WTC11 (cell line): ENCODE measurements at regions not wholly inside any gene's neighbourhood (a gene's known extent, or its start where the extent isn't known, plus 50 kb on each side); places are given as distances from the start of the nearest gene placed in this dataset.

Experiments
- ATAC-seq: fragments of 200-7000 bp; cut with Tn5 transposase; 2 replicates; pipeline ENCODE4 v1.10.0; 2021; ENCODE audit warnings: mild to moderate bottlenecking, moderate library complexity
- CTCF ChIA-PET: fragments of 300-600 bp; sonication (Branson Sonifier 250); formaldehyde crosslinking; loops from one replicate; lab custom pipeline; 2021; ENCODE audit warnings: antibody characterized with exemption; lab: Charles Lee
- POLR2A ChIA-PET: fragments of 350-600 bp; sonication (Branson Sonifier 250); formaldehyde crosslinking; loops from one replicate; lab custom pipeline; 2021; ENCODE audit warnings: antibody characterized with exemption; lab: Charles Lee
- DNase-seq: peaks from one replicate; pipeline ENCODE4 v3.0.0; 2021; ENCODE audit warnings: low spot score
- H3K27ac Mint-ChIP-seq: 2 replicates; pipeline ENCODE4 v1.8.0; 2021; ENCODE audit warnings: mixed read lengths
- H3K27me3 Mint-ChIP-seq: 2 replicates; pipeline ENCODE4 v1.8.0; 2021; ENCODE audit warnings: low read depth, mild to moderate bottlenecking, moderate library complexity, mixed read lengths
- H3K36me3 Mint-ChIP-seq: 2 replicates; pipeline ENCODE4 v1.8.0; 2021; ENCODE audit warnings: mixed read lengths
- H3K4me1 Mint-ChIP-seq: 2 replicates; pipeline ENCODE4 v1.8.0; 2022; ENCODE audit warnings: mixed read lengths
- H3K4me3 Mint-ChIP-seq: 2 replicates; pipeline ENCODE4 v1.8.0; 2021; ENCODE audit warnings: mild to moderate bottlenecking, moderate library complexity, mixed read lengths
- H3K9me3 Mint-ChIP-seq: 2 replicates; pipeline ENCODE4 v1.8.0; 2021; ENCODE audit warnings: mixed read lengths
- ARID4B ChIP-seq: sonication (generic); formaldehyde crosslinking; IDR thresholded peaks from 2 replicates; pipeline ENCODE4 v1.8.0; 2023; ENCODE audit warnings: missing genetic modification reagents, mild to moderate bottlenecking, borderline replicate concordance
- ATF2 ChIP-seq: sonication (generic); formaldehyde crosslinking; IDR thresholded peaks from 2 replicates; pipeline ENCODE4 v1.8.1; 2022; ENCODE audit warnings: low read depth, missing genetic modification reagents, borderline replicate concordance
- FOXJ3 ChIP-seq: sonication (generic); formaldehyde crosslinking; IDR thresholded peaks from 2 replicates; pipeline ENCODE4 v1.9.0; 2021; ENCODE audit warnings: missing genetic modification reagents, mild to moderate bottlenecking, borderline replicate concordance
- GRHL2 ChIP-seq: fragments of 250-450 bp; sonication (Bioruptor Pico); IDR thresholded peaks from 2 replicates; pipeline ENCODE4 v1.8.0; 2022; ENCODE audit warnings: mild to moderate bottlenecking, moderate library complexity; ENCODE audit not compliant: insufficient replicate concordance, severe bottlenecking
- MXD4 ChIP-seq: fragments of 250-450 bp; sonication (Bioruptor Pico); IDR thresholded peaks from 2 replicates; pipeline ENCODE4 v1.8.0; 2021; ENCODE audit warnings: mild to moderate bottlenecking, moderate library complexity, borderline replicate concordance
- NFYB ChIP-seq: sonication (generic); formaldehyde crosslinking; conservative IDR thresholded peaks from 2 replicates; pipeline ENCODE4 v1.8.0; 2022; ENCODE audit warnings: low read depth, missing genetic modification reagents
- SP1 ChIP-seq: sonication (generic); formaldehyde crosslinking; conservative IDR thresholded peaks from 2 replicates; pipeline ENCODE4 v1.8.1; 2022; ENCODE audit warnings: missing genetic modification reagents
- TEAD1 ChIP-seq: sonication (generic); formaldehyde crosslinking; IDR thresholded peaks from 2 replicates; pipeline ENCODE4 v1.8.0; 2022; ENCODE audit warnings: mild to moderate bottlenecking, missing genetic modification reagents
- ZMAT4 ChIP-seq: fragments of 250-450 bp; sonication (Bioruptor Pico); IDR thresholded peaks from 2 replicates; pipeline ENCODE4 v1.9.0; 2021; ENCODE audit warnings: mild to moderate bottlenecking
- ZNF396 ChIP-seq: fragments of 250-450 bp; sonication (Bioruptor Pico); IDR thresholded peaks from 2 replicates; pipeline ENCODE4 v1.8.0; 2021; ENCODE audit warnings: mild to moderate bottlenecking, moderate library complexity, borderline replicate concordance
- ZNF512 ChIP-seq: sonication (generic); formaldehyde crosslinking; IDR thresholded peaks from 2 replicates; pipeline ENCODE4 v1.8.1; 2022; ENCODE audit warnings: missing genetic modification reagents, borderline replicate concordance
- ZNF671 ChIP-seq: fragments of 250-450 bp; sonication (Bioruptor Pico); IDR thresholded peaks from 2 replicates; pipeline ENCODE4 v1.8.0; 2021; ENCODE audit warnings: mild to moderate bottlenecking
- TF ChIP-seq, protein P1 (sequence below): fragments of 200-600 bp; IDR thresholded peaks from 2 replicates; pipeline ENCODE4 v1.8.0; 2022; ENCODE audit warnings: antibody characterized with exemption
- TF ChIP-seq, protein P2 (sequence below): sonication (generic); formaldehyde crosslinking; IDR thresholded peaks from 2 replicates; pipeline ENCODE4 v1.8.1; 2023; ENCODE audit warnings: mild to moderate bottlenecking, missing genetic modification reagents, borderline replicate concordance

DNA sequence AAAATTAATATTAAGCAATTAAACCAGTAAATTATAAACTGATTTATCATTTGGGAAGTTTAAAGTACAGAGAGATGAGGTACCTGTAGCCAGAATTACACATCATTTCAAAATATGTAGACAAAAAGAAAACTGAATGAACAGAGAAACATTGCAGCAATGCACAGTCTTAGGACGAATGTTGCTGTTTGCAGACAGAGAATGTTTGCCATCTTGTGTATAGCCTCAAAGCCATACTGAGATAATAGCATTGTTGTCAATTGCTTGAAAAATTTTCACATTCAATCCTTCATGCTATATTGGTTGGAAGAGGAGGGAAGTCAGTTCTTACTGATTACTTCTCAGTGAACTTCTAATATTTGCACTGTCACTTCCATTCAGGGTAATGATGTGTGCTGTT lies 326.2 kb downstream of the PRR16 start:
- H3K4me3 Mint-ChIP-seq, result no peak overlapping the region
- no peak overlapping the region for H3K27ac Mint-ChIP-seq
- DNase-seq (no peak), ATAC-seq (no peak)
- ChIA-PET CTCF (no interaction called here), POLR2A (no interaction called here)
- H3K4me1 Mint-ChIP-seq, result no peaks in the 10 kb centered on the region
- no peaks in the 10 kb centered on the region for H3K9me3 Mint-ChIP-seq
- no peaks in the 10 kb centered on the region for H3K36me3 Mint-ChIP-seq
- H3K27me3 Mint-ChIP-seq, result no peaks in the 10 kb centered on the region
- TF ChIP-seq SP1 (no peak), TEAD1 (CRISPR knock-in tag) (no peak), FOXJ3 (CRISPR knock-in tag) (no peak), ZNF671 (no peak), NFYB (no peak), ARID4B (no peak)
- TF ChIP-seq, protein P1, sequence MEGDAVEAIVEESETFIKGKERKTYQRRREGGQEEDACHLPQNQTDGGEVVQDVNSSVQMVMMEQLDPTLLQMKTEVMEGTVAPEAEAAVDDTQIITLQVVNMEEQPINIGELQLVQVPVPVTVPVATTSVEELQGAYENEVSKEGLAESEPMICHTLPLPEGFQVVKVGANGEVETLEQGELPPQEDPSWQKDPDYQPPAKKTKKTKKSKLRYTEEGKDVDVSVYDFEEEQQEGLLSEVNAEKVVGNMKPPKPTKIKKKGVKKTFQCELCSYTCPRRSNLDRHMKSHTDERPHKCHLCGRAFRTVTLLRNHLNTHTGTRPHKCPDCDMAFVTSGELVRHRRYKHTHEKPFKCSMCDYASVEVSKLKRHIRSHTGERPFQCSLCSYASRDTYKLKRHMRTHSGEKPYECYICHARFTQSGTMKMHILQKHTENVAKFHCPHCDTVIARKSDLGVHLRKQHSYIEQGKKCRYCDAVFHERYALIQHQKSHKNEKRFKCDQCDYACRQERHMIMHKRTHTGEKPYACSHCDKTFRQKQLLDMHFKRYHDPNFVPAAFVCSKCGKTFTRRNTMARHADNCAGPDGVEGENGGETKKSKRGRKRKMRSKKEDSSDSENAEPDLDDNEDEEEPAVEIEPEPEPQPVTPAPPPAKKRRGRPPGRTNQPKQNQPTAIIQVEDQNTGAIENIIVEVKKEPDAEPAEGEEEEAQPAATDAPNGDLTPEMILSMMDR, result no peak

GRCh38 chr5:120792477-120792876 lies 328.4 kb downstream of the PRR16 start:
- ATAC-seq, result no peak
- POLR2A ChIA-PET, result no interaction called here
- no peak overlapping the region for H3K27ac Mint-ChIP-seq
- no peaks in the 10 kb centered on the region for H3K27me3 Mint-ChIP-seq
- no peak for TF ChIP-seq ZNF396 (CRISPR knock-in tag)
- TF ChIP-seq GRHL2 (CRISPR knock-in tag), result no peak
- no peak for TF ChIP-seq ATF2
- TF ChIP-seq ZMAT4 (CRISPR knock-in tag), result no peak
- no peak for TF ChIP-seq MXD4
- TF ChIP-seq, protein P2, sequence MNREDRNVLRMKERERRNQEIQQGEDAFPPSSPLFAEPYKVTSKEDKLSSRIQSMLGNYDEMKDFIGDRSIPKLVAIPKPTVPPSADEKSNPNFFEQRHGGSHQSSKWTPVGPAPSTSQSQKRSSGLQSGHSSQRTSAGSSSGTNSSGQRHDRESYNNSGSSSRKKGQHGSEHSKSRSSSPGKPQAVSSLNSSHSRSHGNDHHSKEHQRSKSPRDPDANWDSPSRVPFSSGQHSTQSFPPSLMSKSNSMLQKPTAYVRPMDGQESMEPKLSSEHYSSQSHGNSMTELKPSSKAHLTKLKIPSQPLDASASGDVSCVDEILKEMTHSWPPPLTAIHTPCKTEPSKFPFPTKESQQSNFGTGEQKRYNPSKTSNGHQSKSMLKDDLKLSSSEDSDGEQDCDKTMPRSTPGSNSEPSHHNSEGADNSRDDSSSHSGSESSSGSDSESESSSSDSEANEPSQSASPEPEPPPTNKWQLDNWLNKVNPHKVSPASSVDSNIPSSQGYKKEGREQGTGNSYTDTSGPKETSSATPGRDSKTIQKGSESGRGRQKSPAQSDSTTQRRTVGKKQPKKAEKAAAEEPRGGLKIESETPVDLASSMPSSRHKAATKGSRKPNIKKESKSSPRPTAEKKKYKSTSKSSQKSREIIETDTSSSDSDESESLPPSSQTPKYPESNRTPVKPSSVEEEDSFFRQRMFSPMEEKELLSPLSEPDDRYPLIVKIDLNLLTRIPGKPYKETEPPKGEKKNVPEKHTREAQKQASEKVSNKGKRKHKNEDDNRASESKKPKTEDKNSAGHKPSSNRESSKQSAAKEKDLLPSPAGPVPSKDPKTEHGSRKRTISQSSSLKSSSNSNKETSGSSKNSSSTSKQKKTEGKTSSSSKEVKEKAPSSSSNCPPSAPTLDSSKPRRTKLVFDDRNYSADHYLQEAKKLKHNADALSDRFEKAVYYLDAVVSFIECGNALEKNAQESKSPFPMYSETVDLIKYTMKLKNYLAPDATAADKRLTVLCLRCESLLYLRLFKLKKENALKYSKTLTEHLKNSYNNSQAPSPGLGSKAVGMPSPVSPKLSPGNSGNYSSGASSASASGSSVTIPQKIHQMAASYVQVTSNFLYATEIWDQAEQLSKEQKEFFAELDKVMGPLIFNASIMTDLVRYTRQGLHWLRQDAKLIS (CRISPR knock-in tag), result no peak
- TF ChIP-seq ZNF512, result no peak
- no peaks in the 10 kb centered on the region for H3K4me1 Mint-ChIP-seq
- CTCF ChIA-PET, result no interaction called here
- H3K9me3 Mint-ChIP-seq, result no peaks in the 10 kb centered on the region
- no peak overlapping the region for H3K4me3 Mint-ChIP-seq
- DNase-seq, result no peak
- H3K36me3 Mint-ChIP-seq, result no peaks in the 10 kb centered on the region
